Endothelial cell (in vitro differentiated cells): ENCODE measurements at regions not wholly inside any gene's neighbourhood (a gene's known extent, or its start where the extent isn't known, plus 50 kb on each side); places are given as distances from the start of the nearest gene placed in this dataset.

Source experiments
- DNase-seq: peaks from one replicate; pipeline ENCODE4 v3.0.0; 2021; ENCODE audit warnings: low spot score
- H3K27ac Mint-ChIP-seq: one replicate; pipeline ENCODE4 v1.8.0; 2021; ENCODE audit warnings: mixed read lengths, inconsistent platforms; ENCODE audit not compliant: unreplicated experiment
- H3K27me3 Mint-ChIP-seq: one replicate; pipeline ENCODE4 v1.8.0; 2021; ENCODE audit warnings: mild to moderate bottlenecking, moderate library complexity, mixed read lengths, inconsistent platforms; ENCODE audit not compliant: unreplicated experiment
- H3K36me3 Mint-ChIP-seq: one replicate; pipeline ENCODE4 v1.8.0; 2021; ENCODE audit warnings: mild to moderate bottlenecking, low read depth, mixed read lengths, inconsistent platforms; ENCODE audit not compliant: unreplicated experiment
- H3K4me1 Mint-ChIP-seq: one replicate; pipeline ENCODE4 v1.8.0; 2021; ENCODE audit warnings: mild to moderate bottlenecking, mixed read lengths, inconsistent platforms; ENCODE audit not compliant: unreplicated experiment
- H3K4me3 Mint-ChIP-seq: one replicate; pipeline ENCODE4 v1.8.0; 2021; ENCODE audit warnings: mild to moderate bottlenecking, mixed read lengths, inconsistent platforms; ENCODE audit not compliant: unreplicated experiment
- H3K9me3 Mint-ChIP-seq: one replicate; pipeline ENCODE4 v1.8.0; 2021; ENCODE audit warnings: mixed read lengths, inconsistent platforms; ENCODE audit not compliant: unreplicated experiment
- TF ChIP-seq, protein P1 (sequence below): fragments of 200-600 bp; sonication (generic); IDR thresholded peaks from one replicate; pipeline ENCODE4 v1.5.0; 2021; ENCODE audit warnings: antibody characterized with exemption; ENCODE audit not compliant: unreplicated experiment

- Mint-ChIP-seq H3K36me3 (no peaks in the 10 kb centered on the region), H3K27ac (no peak overlapping the region), H3K9me3 (no peaks in the 10 kb centered on the region), H3K4me1 (peaks cover 3% of the 10 kb centered on the region), H3K4me3 (no peak overlapping the region), H3K27me3 (peaks cover 3% of the 10 kb centered on the region)
- DNase-seq: no peak
- TF ChIP-seq, protein P1, sequence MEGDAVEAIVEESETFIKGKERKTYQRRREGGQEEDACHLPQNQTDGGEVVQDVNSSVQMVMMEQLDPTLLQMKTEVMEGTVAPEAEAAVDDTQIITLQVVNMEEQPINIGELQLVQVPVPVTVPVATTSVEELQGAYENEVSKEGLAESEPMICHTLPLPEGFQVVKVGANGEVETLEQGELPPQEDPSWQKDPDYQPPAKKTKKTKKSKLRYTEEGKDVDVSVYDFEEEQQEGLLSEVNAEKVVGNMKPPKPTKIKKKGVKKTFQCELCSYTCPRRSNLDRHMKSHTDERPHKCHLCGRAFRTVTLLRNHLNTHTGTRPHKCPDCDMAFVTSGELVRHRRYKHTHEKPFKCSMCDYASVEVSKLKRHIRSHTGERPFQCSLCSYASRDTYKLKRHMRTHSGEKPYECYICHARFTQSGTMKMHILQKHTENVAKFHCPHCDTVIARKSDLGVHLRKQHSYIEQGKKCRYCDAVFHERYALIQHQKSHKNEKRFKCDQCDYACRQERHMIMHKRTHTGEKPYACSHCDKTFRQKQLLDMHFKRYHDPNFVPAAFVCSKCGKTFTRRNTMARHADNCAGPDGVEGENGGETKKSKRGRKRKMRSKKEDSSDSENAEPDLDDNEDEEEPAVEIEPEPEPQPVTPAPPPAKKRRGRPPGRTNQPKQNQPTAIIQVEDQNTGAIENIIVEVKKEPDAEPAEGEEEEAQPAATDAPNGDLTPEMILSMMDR: no peak
Measured at GRCh38 chr13:50159607-50160006, 144.4 kb downstream of the KCNRG start.

DNA sequence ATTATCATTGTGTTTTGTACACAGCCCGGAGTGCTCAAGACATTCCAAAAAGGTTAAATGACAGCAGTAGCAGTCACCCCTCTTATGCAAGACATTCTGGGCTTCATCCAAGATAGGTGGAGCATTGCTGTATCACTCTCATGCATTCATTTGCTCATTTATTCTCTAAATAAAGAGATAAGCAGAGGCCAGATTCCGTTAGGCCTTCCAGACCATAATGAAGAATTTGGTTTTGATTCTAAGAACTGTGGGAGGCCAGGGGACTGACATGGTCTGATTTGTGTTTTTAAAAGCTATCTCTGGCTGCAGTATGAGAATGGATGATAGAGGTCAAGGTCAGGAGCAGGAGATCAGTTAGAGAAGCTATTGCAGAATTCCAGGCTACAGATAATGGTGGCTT, 145.8 kb downstream of the KCNRG start:
- no peaks in the 10 kb centered on the region for H3K36me3 Mint-ChIP-seq
- DNase-seq: no peak
- H3K4me1 Mint-ChIP-seq: peaks cover 3% of the 10 kb centered on the region
- TF ChIP-seq, protein P1: no peak
- H3K9me3 Mint-ChIP-seq: no peaks in the 10 kb centered on the region
- H3K27me3 Mint-ChIP-seq: peaks cover 3% of the 10 kb centered on the region
- H3K4me3 Mint-ChIP-seq: no peak overlapping the region
- H3K27ac Mint-ChIP-seq: no peak overlapping the region

GRCh38 chr13:50162001-50162400, 146.8 kb downstream of the KCNRG start:
- Mint-ChIP-seq H3K9me3 (no peaks in the 10 kb centered on the region), H3K27me3 (peaks cover 3% of the 10 kb centered on the region), H3K36me3 (no peaks in the 10 kb centered on the region), H3K4me3 (no peak overlapping the region), H3K27ac (no peak overlapping the region), H3K4me1 (peaks cover 3% of the 10 kb centered on the region)
- DNase-seq: no peak
- TF ChIP-seq, protein P1: no peak

DNA sequence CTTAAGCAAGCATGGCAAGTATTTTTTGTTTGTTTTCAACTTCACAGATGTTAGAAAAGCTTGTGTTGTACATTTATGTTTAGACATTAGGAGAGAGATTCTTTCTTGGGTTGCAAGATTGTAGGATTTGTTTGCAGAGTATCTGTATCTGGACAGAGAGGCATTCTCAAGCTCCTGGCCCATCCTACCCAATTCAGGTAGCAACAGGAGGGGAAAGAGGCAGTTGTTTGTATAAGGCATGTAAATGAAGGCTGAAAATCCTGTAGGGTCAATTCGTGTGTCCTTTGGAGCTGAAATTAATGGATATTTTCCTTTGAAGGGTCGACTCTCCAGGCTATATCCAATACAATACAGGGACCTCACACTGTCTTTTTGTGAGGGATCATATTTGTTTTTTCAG, 147.3 kb downstream of the KCNRG start:
- Mint-ChIP-seq H3K4me3 (no peak overlapping the region), H3K27ac (no peak overlapping the region), H3K27me3 (peaks cover 3% of the 10 kb centered on the region), H3K36me3 (no peaks in the 10 kb centered on the region), H3K9me3 (no peaks in the 10 kb centered on the region), H3K4me1 (peaks cover 3% of the 10 kb centered on the region)
- no peak for DNase-seq
- TF ChIP-seq, protein P1: no peak

DNA sequence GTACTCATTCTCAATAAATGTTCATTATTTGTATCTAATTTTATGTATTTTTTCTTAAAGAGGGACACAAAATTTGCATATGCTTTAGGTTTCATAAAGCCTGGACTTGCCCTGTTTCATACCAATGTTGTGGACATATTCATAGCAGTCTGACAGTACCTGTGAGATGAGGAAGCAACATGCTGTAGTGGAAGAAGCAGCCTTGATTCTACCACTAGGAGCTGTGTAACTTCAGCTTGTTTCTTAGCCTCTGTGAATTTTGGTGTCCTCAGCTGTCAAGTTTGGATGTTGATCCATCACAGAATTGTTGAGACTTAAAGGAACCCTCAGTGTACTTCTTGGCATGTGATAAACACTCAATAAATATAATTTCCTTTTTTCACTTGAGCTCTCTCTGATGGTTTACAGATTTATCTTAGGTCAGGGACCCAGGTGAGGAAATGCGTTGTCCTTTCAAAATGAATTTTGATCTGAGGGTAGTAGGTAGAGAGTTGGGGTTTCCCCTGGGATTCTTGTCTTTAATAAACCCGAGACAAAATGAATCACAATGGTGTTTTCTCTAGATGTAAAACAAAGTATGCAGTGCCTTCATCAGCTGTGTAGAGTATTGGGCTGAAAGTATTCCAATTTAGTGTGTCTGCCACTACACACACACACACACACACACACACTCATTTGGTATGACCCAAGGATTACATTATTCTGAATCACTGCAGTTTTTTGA, 152.1 kb downstream of the KCNRG start:
- Mint-ChIP-seq H3K27ac (no peak overlapping the region), H3K36me3 (no peaks in the 10 kb centered on the region), H3K9me3 (no peaks in the 10 kb centered on the region), H3K27me3 (peaks cover 1% of the 10 kb centered on the region), H3K4me1 (peaks cover 2% of the 10 kb centered on the region), H3K4me3 (no peak overlapping the region)
- DNase-seq: no peak
- TF ChIP-seq, protein P1: no peak
